H9 (cell line): ENCODE measurements at regions not wholly inside any gene's neighbourhood (a gene's known extent, or its start where the extent isn't known, plus 50 kb on each side); places are given as distances from the start of the nearest gene placed in this dataset.

Experiments
- DNase-seq: peaks from one replicate; pipeline ENCODE4 v3.0.0-alpha.2; 2017
- H2AFZ ChIP-seq: one replicate; pipeline ENCODE4 v1.6.1; 2013; ENCODE audit warnings: mild to moderate bottlenecking, low read length, control low read depth, moderate library complexity
- H2AK5ac ChIP-seq: 2 replicates; pipeline ENCODE4 v1.6.1; 2013; ENCODE audit warnings: low read length, control low read depth, mixed read lengths; ENCODE audit not compliant: insufficient read length
- H2BK120ac ChIP-seq: one replicate; pipeline ENCODE4 v1.6.1; 2013; ENCODE audit warnings: low read depth, mild to moderate bottlenecking, low read length, control low read depth, inconsistent platforms; ENCODE audit not compliant: poor library complexity, severe bottlenecking
- H2BK12ac ChIP-seq: 2 replicates; pipeline ENCODE4 v1.6.1; 2013; ENCODE audit warnings: low read length, control low read depth, mixed read lengths, low read depth; ENCODE audit not compliant: insufficient read length
- H2BK15ac ChIP-seq: 2 replicates; pipeline ENCODE4 v1.6.1; 2013; ENCODE audit warnings: low read depth, low read length, control low read depth
- H2BK20ac ChIP-seq: one replicate; pipeline ENCODE4 v1.6.1; 2013; ENCODE audit warnings: low read depth, mild to moderate bottlenecking, low read length, control low read depth, inconsistent platforms; ENCODE audit not compliant: poor library complexity, severe bottlenecking
- H2BK5ac ChIP-seq: 2 replicates; pipeline ENCODE4 v1.6.1; 2013; ENCODE audit warnings: low read length, control low read depth, mixed read lengths; ENCODE audit not compliant: insufficient read length
- H3K14ac ChIP-seq: 2 replicates; pipeline ENCODE4 v1.6.1; 2013; ENCODE audit warnings: low read length, control low read depth; ENCODE audit not compliant: insufficient read depth
- H3K18ac ChIP-seq: 2 replicates; pipeline ENCODE4 v1.6.1; 2013; ENCODE audit warnings: low read depth, mild to moderate bottlenecking, mixed read lengths, low read length, control low read depth; ENCODE audit not compliant: insufficient read length
- H3K23ac ChIP-seq: 2 replicates; pipeline ENCODE4 v1.6.1; 2013; ENCODE audit warnings: low read length, control low read depth, mixed read lengths, low read depth; ENCODE audit not compliant: insufficient read length
- H3K23me2 ChIP-seq: 2 replicates; pipeline ENCODE4 v1.6.1; 2013; ENCODE audit warnings: low read depth, mild to moderate bottlenecking, mixed read lengths, low read length, control low read depth; ENCODE audit not compliant: insufficient read length, poor library complexity, severe bottlenecking
- H3K27ac ChIP-seq: 2 replicates; pipeline ENCODE4 v1.5.1; 2013; ENCODE audit warnings: low read length, control low read depth, mixed read lengths, low read depth; ENCODE audit not compliant: insufficient read length
- H3K27me3 ChIP-seq: 2 replicates; pipeline ENCODE4 v1.6.1; 2013; ENCODE audit warnings: low read length, control low read depth, inconsistent platforms; ENCODE audit not compliant: insufficient read depth
- H3K4ac ChIP-seq: 2 replicates; pipeline ENCODE4 v1.6.1; 2013; ENCODE audit warnings: low read depth, mild to moderate bottlenecking, control low read depth, inconsistent platforms, low read length, moderate library complexity
- H3K4me1 ChIP-seq: 2 replicates; pipeline ENCODE4 v1.6.1; 2013; ENCODE audit warnings: low read length, control low read depth, inconsistent platforms; ENCODE audit not compliant: insufficient read depth
- H3K4me2 ChIP-seq: 2 replicates; pipeline ENCODE4 v1.6.1; 2013; ENCODE audit warnings: low read length, control low read depth, mixed read lengths; ENCODE audit not compliant: insufficient read length, insufficient read depth
- H3K56ac ChIP-seq: 2 replicates; pipeline ENCODE4 v1.6.1; 2013; ENCODE audit warnings: low read depth, mild to moderate bottlenecking, mixed read lengths, low read length, control low read depth; ENCODE audit not compliant: insufficient read length
- H3K79me1 ChIP-seq: 2 replicates; pipeline ENCODE4 v1.6.1; 2013; ENCODE audit warnings: low read depth, mild to moderate bottlenecking, moderate library complexity, low read length, control low read depth, inconsistent platforms; ENCODE audit not compliant: insufficient read depth, poor library complexity, severe bottlenecking
- H3K79me2 ChIP-seq: 2 replicates; pipeline ENCODE4 v1.6.1; 2013; ENCODE audit warnings: low read length, control low read depth, inconsistent platforms; ENCODE audit not compliant: insufficient read depth
- H3K9ac ChIP-seq: 2 replicates; pipeline ENCODE4 v1.6.1; 2013; ENCODE audit warnings: low read length, control low read depth, mixed read lengths; ENCODE audit not compliant: insufficient read length; ENCODE audit errors: extremely low read depth
- H3K9me3 ChIP-seq: one replicate; pipeline ENCODE4 v1.6.1; 2013; ENCODE audit warnings: low read depth, low read length, inconsistent platforms; ENCODE audit not compliant: control insufficient read depth
- H3T11ph ChIP-seq: one replicate; pipeline ENCODE4 v1.6.1; 2013; ENCODE audit warnings: mild to moderate bottlenecking, low read length, control low read depth, inconsistent platforms
- H4K20me1 ChIP-seq: one replicate; pipeline ENCODE4 v1.6.1; 2013; ENCODE audit not compliant: control insufficient read depth, insufficient read length, insufficient read depth
- H4K5ac ChIP-seq: 2 replicates; pipeline ENCODE4 v1.6.1; 2013; ENCODE audit warnings: low read depth, mild to moderate bottlenecking, mixed read lengths, low read length, control low read depth; ENCODE audit not compliant: insufficient read length
- H4K8ac ChIP-seq: replicated peaks from 2 replicates; pipeline ENCODE4 v1.6.1; 2013; ENCODE audit warnings: low read length, control low read depth, mixed read lengths, low read depth; ENCODE audit not compliant: insufficient read length
- H4K91ac ChIP-seq: 2 replicates; pipeline ENCODE4 v1.6.1; 2013; ENCODE audit warnings: low read depth, mild to moderate bottlenecking, moderate library complexity, mixed read lengths, low read length, control low read depth; ENCODE audit not compliant: insufficient read length
- H3K27ac Mint-ChIP-seq, 3 experiments: 2 replicates in 2 of 3; 3 replicates in 1 of 3; pipeline ENCODE4 v1.8.0; 2020 to 2021; ENCODE audit warnings: mixed read lengths in 3 of 3, mild to moderate bottlenecking in 1 of 3, moderate library complexity in 1 of 3
- H3K27me3 Mint-ChIP-seq: 2 replicates; pipeline ENCODE4 v1.8.0; 2021; ENCODE audit warnings: low read depth, mild to moderate bottlenecking, moderate library complexity, mixed read lengths
- H3K36me3 Mint-ChIP-seq, 3 experiments: 2 replicates in 2 of 3; 3 replicates in 1 of 3; pipeline ENCODE4 v1.8.0; 2020 to 2021; ENCODE audit warnings: low read depth in 3 of 3, mixed read lengths in 3 of 3; ENCODE audit not compliant: insufficient read depth in 1 of 3
- H3K4me1 Mint-ChIP-seq, 2 experiments: 2 replicates each; pipeline ENCODE4 v1.8.0; 2020; ENCODE audit warnings: mixed read lengths in 2 of 2
- H3K4me3 Mint-ChIP-seq, 2 experiments: 2 replicates in 1 of 2; 3 replicates in 1 of 2; pipeline ENCODE4 v1.8.0; 2020 to 2021; ENCODE audit warnings: mild to moderate bottlenecking in 2 of 2, mixed read lengths in 2 of 2, moderate library complexity in 1 of 2
- H3K9me3 Mint-ChIP-seq, 2 experiments: 2 replicates in 1 of 2; 3 replicates in 1 of 2; pipeline ENCODE4 v1.8.0; 2020; ENCODE audit warnings: mild to moderate bottlenecking in 2 of 2, mixed read lengths in 2 of 2, moderate library complexity in 1 of 2
- CTCF ChIP-seq: fragments of 200-600 bp; sonication (generic); conservative IDR thresholded peaks from 3 replicates; pipeline ENCODE4 v1.8.0; 2021; ENCODE audit warnings: antibody characterized with exemption, mild to moderate bottlenecking
- WGBS: extraction: QIAGEN DNeasy Blood & Tissue Kit; methylation state at CpG from one replicate; pipeline ENCODE4 v1.1.7; 2013; ENCODE audit warnings: missing lambda C conversion rate, low lambda C conversion rate, mixed read lengths; ENCODE audit not compliant: insufficient read length; ENCODE audit errors: extremely low coverage; 5-methylcytosine and 5-hydroxymethylcytosine counted together

DNA sequence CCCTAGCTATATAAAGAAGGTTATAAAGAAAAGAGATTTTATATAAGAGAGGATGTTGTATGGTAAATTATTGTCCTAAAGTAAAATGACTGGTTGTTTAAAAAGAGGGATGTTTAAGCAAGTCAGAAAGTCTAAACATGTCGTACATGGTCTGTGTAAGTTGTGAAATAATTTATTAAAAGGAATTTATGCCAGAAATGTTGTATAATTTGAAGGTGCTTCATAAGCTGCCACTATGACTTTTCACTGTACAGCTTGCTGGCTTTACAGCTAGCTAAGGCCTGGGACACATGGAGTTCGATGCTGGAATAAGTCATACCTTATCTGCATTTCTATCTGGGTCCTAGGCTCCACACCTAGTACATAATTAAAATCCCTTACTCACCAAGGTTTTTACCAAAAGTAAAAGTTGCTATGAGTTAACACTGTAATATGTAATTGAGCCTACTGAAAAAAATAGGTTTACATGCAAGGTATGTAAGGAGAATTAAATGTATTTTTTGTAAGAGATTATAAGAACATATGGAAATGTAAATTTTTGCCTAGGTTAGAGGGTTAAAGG lies 59.0 kb upstream of the EDEM3 start:
- no peak overlapping the region for H2BK5ac ChIP-seq
- H2AFZ ChIP-seq: no peak overlapping the region
- no peaks in the 10 kb centered on the region for H3K4me1 Mint-ChIP-seq
- no peak overlapping the region for H4K8ac ChIP-seq
- no peak overlapping the region for H2AK5ac ChIP-seq
- no peak overlapping the region for H3K23ac ChIP-seq
- no peaks in the 10 kb centered on the region for H3K23me2 ChIP-seq
- no peak overlapping the region for H3T11ph ChIP-seq
- no peak overlapping the region for H3K9ac ChIP-seq
- H2BK12ac ChIP-seq: no peak overlapping the region
- no peak overlapping the region for H3K27ac Mint-ChIP-seq
- no peak overlapping the region for H3K56ac ChIP-seq
- H3K18ac ChIP-seq: no peak overlapping the region
- H4K5ac ChIP-seq: no peak overlapping the region
- no peak for TF ChIP-seq CTCF
- DNase-seq: no peak
- H2BK120ac ChIP-seq: no peak overlapping the region
- H3K14ac ChIP-seq: no peak overlapping the region
- H3K4me3 Mint-ChIP-seq: no peak overlapping the region
- no peak overlapping the region for H4K91ac ChIP-seq
- no peaks in the 10 kb centered on the region for H3K79me1 ChIP-seq
- H3K9me3 Mint-ChIP-seq: peaks cover 39 to 41% of the 10 kb centered on the region in 2 experiments
- no peak overlapping the region for H2BK20ac ChIP-seq
- no peak overlapping the region for H2BK15ac ChIP-seq
- WGBS: no CpG with 5 or more reads among the region's 2 CpGs
- H3K27me3 ChIP-seq: no peaks in the 10 kb centered on the region
- H3K4ac ChIP-seq: no peak overlapping the region
- H4K20me1 ChIP-seq: no peaks in the 10 kb centered on the region
- no peaks in the 10 kb centered on the region for H3K79me2 ChIP-seq
- peaks cover 45 to 60% (median 46%) of the 10 kb centered on the region in 3 experiments for H3K36me3 Mint-ChIP-seq
- no peak overlapping the region for H3K27ac ChIP-seq
- no peaks in the 10 kb centered on the region; the same call in 1 of the 2 replicates for H3K27me3 Mint-ChIP-seq
- H3K4me2 ChIP-seq: no peak overlapping the region
- H3K9me3 ChIP-seq: peaks cover 5% of the 10 kb centered on the region
- no peaks in the 10 kb centered on the region for H3K4me1 ChIP-seq
